Ovary (tissue), 3 donors: ENCODE measurements at regions not wholly inside any gene's neighbourhood (a gene's known extent, or its start where the extent isn't known, plus 50 kb on each side); places are given as distances from the start of the nearest gene placed in this dataset.
"Not testable (repeated sequence)": the region's sequence is repeated elsewhere in the genome, so short reads cannot be mapped to it uniquely, and the experiment has no call there.

Experiments
- EP300 ChIP-seq: sonication (generic); formaldehyde crosslinking; IDR thresholded peaks from one replicate; pipeline ENCODE4 v1.6.1; 2017; ENCODE audit warnings: antibody characterized with exemption
- TF ChIP-seq, protein P1 (sequence below), 3 donors: fragments of 450-650 bp in 2 of 3; fragments of 200-600 bp in 1 of 3; IDR thresholded peaks; one replicate each; pipeline versions ENCODE4 v1.5.1 to v1.8.0; 2016 to 2022; ENCODE audit warnings: antibody characterized with exemption in 3 of 3, mild to moderate bottlenecking in 1 of 3
- donor health status: DM: no; HTN: no; CAD: no.

DNA sequence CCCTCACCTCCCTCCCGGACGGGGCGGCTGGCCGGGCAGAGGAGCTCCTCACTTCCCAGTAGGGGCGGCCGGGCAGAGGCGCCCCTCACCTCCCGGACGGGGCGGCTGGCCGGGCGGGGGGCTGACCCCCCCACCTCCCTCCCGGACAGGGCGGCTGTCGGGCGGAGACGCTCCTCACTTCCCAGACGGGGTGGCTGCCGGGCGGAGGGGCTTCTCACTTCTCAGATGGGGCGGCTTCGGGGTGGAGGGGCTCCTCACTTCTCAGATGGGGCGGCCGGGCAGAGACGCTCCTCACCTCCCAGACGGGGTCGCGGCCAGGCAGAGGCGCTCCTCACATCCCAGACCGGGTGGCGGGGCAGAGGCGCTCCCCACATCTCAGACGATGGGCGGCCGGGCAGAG, 106.3 kb upstream of the TSC22D1 start:
- TF ChIP-seq, protein P1, sequence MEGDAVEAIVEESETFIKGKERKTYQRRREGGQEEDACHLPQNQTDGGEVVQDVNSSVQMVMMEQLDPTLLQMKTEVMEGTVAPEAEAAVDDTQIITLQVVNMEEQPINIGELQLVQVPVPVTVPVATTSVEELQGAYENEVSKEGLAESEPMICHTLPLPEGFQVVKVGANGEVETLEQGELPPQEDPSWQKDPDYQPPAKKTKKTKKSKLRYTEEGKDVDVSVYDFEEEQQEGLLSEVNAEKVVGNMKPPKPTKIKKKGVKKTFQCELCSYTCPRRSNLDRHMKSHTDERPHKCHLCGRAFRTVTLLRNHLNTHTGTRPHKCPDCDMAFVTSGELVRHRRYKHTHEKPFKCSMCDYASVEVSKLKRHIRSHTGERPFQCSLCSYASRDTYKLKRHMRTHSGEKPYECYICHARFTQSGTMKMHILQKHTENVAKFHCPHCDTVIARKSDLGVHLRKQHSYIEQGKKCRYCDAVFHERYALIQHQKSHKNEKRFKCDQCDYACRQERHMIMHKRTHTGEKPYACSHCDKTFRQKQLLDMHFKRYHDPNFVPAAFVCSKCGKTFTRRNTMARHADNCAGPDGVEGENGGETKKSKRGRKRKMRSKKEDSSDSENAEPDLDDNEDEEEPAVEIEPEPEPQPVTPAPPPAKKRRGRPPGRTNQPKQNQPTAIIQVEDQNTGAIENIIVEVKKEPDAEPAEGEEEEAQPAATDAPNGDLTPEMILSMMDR (IDR thresholded peaks at IDR 0.05): not testable (repeated sequence)
- TF ChIP-seq EP300: not testable (repeated sequence)
